ENCODE measurements at regions not wholly inside any gene's neighbourhood (a gene's known extent, or its start where the extent isn't known, plus 50 kb on each side); places are given as distances from the start of the nearest gene placed in this dataset.
"Not testable (repeated sequence)": the region's sequence is repeated elsewhere in the genome, so short reads cannot be mapped to it uniquely, and the experiment has no call there.

DNA sequence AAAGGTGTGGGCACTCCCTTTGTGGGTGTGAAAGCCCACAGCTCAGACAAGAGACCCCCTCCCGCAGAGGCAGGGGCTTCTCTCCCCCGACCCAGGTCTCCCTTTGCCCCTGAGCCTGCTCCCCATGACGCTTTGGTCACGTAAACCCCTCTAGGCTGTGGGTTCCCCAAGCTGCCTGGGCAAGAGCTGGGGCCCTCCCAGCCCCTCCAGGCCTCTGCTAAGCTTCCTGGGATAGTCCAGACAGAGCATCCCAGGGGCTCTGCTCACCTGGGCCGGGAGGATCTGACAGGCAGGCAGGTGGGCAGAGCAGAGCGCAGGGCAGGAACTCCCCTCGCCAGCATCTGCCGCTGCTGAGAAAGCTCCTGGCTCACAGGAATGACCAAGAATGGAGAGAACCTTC, 177.3 kb downstream of the BANP start:
- CTCF ChIA-PET = no interaction called here
- POLR2A ChIA-PET = no interaction called here
- Histone ChIP-seq H3K4me2 (ENCODE audit: insufficient read depth, low read length) (no peak overlapping the region), H3K9me1 (replicated peaks; ENCODE audit: control insufficient read depth, extremely low read depth, insufficient read depth, low read length) (no peaks in the 10 kb centered on the region), H3K9ac (replicated peaks; ENCODE audit: extremely low read depth, insufficient read depth, low read length) (no peak overlapping the region), H2AFZ (ENCODE audit: low read depth, low read length) (no peak overlapping the region), H3K36me3 (ENCODE audit: control insufficient read depth in 2 of 2, extremely low read depth in 1 of 2, insufficient read depth in 2 of 2, low read length in 2 of 2) (no peaks in the 10 kb centered on the region), H3K4me1 (ENCODE audit: control insufficient read depth, extremely low read depth, insufficient read depth, low read length) (no peaks in the 10 kb centered on the region), H3K27me3 (ENCODE audit: control insufficient read depth in 2 of 2, insufficient read depth in 2 of 2, low read length in 2 of 2) (peaks cover 0 to 2% of the 10 kb centered on the region in 2 experiments), H4K20me1 (replicated peaks; ENCODE audit: control insufficient read depth, extremely low read depth, insufficient read depth, low read length) (no peaks in the 10 kb centered on the region), H3K4me3 (replicated peaks in 1 of 3; ENCODE audit: insufficient read depth in 1 of 3, low read depth in 1 of 3, low read length in 3 of 3) (no peak overlapping the region), H3K27ac (ENCODE audit: insufficient read depth, low read depth, low read length) (no peak overlapping the region), H3K9me3 (replicated peaks; ENCODE audit: control insufficient read depth, insufficient read depth, low read length) (no peaks in the 10 kb centered on the region), H3K79me2 (ENCODE audit: control insufficient read depth, insufficient read depth, low read length) (no peaks in the 10 kb centered on the region)
- no TSS peak for BruUV-seq (replicated peaks)
- TF ChIP-seq EZH2 (IDR thresholded peaks at IDR 0.05; ENCODE audit: borderline replicate concordance, low read depth, low read length, severe bottlenecking) = no peak
- no peak for TF ChIP-seq GATA2 (IDR thresholded peaks at IDR 0.05; ENCODE audit: insufficient read depth, insufficient read length, low read depth, low read length)
- no peak for TF ChIP-seq FOS (IDR thresholded peaks at IDR 0.05; ENCODE audit: borderline replicate concordance, insufficient read depth, low read length)
- TF ChIP-seq MYC (IDR thresholded peaks at IDR 0.05; ENCODE audit: low read depth, low read length) = no peak
- TF ChIP-seq POLR2A (IDR thresholded peaks at IDR 0.05; ENCODE audit: low read depth, low read length) = no peak
- TF ChIP-seq POLR2AphosphoS5 (IDR thresholded peaks at IDR 0.05; ENCODE audit: insufficient read depth, low read depth, low read length) = no peak
- TF ChIP-seq JUN (IDR thresholded peaks at IDR 0.05; ENCODE audit: borderline replicate concordance, insufficient read depth, insufficient read length, low read depth) = no peak
- TF ChIP-seq, protein P1, sequence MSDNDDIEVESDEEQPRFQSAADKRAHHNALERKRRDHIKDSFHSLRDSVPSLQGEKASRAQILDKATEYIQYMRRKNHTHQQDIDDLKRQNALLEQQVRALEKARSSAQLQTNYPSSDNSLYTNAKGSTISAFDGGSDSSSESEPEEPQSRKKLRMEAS (IDR thresholded peaks at IDR 0.05; ENCODE audit: insufficient read depth, insufficient read length) = no peak
- TF ChIP-seq, protein P2, sequence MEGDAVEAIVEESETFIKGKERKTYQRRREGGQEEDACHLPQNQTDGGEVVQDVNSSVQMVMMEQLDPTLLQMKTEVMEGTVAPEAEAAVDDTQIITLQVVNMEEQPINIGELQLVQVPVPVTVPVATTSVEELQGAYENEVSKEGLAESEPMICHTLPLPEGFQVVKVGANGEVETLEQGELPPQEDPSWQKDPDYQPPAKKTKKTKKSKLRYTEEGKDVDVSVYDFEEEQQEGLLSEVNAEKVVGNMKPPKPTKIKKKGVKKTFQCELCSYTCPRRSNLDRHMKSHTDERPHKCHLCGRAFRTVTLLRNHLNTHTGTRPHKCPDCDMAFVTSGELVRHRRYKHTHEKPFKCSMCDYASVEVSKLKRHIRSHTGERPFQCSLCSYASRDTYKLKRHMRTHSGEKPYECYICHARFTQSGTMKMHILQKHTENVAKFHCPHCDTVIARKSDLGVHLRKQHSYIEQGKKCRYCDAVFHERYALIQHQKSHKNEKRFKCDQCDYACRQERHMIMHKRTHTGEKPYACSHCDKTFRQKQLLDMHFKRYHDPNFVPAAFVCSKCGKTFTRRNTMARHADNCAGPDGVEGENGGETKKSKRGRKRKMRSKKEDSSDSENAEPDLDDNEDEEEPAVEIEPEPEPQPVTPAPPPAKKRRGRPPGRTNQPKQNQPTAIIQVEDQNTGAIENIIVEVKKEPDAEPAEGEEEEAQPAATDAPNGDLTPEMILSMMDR (IDR thresholded peaks at IDR 0.05; ENCODE audit: extremely low read depth in 1 of 2, insufficient read depth in 1 of 2, low read depth in 1 of 2, low read length in 2 of 2) = no peak
- intact Hi-C loops (cut with micrococcal nuclease) = no loop called here
- dilution Hi-C loops (cut with MboI; ENCODE audit: extremely low pct_ligation_motif_present, low sequenced_read_pairs) = no loop called here
- DNase-seq (ENCODE audit: low read depth, low spot score) (no peak), FAIRE-seq (no peak)

DNA sequence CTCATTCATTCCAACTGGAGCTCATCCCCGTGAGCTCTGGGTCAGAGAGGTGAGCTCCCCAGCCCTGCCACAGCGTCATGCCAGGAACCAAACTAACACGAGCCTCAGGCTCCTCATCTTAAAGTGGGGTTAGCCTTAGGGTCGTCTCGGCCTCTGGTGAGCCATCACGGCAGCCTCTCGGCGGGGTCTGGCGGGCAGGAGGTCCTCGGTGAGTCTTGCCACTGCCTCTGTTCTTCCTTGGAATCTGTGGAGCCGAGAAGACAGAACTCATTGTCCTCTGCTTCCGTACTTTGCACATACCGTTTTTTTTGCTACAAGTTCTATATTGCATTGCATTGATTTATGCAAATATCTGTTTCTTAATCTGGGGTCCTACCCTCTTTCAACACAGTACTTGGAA, 177.9 kb downstream of the BANP start:
- H3K79me2 ChIP-seq (ENCODE audit: control insufficient read depth, insufficient read depth, low read length); H4K20me1 ChIP-seq (replicated peaks; ENCODE audit: control insufficient read depth, extremely low read depth, insufficient read depth, low read length); BruUV-seq (replicated peaks); H3K4me3 ChIP-seq (replicated peaks in 1 of 3; ENCODE audit: insufficient read depth in 1 of 3, low read depth in 1 of 3, low read length in 3 of 3); dilution Hi-C loops (cut with MboI; ENCODE audit: extremely low pct_ligation_motif_present, low sequenced_read_pairs); H3K4me2 ChIP-seq (ENCODE audit: insufficient read depth, low read length); intact Hi-C loops (cut with micrococcal nuclease); H3K9me3 ChIP-seq (replicated peaks; ENCODE audit: control insufficient read depth, insufficient read depth, low read length); H3K36me3 ChIP-seq (ENCODE audit: control insufficient read depth in 2 of 2, extremely low read depth in 1 of 2, insufficient read depth in 2 of 2, low read length in 2 of 2); H2AFZ ChIP-seq (ENCODE audit: low read depth, low read length); H3K9ac ChIP-seq (replicated peaks; ENCODE audit: extremely low read depth, insufficient read depth, low read length); CTCF ChIA-PET; FAIRE-seq; H3K27me3 ChIP-seq (ENCODE audit: control insufficient read depth in 2 of 2, insufficient read depth in 2 of 2, low read length in 2 of 2); POLR2A ChIA-PET; H3K4me1 ChIP-seq (ENCODE audit: control insufficient read depth, extremely low read depth, insufficient read depth, low read length); H3K9me1 ChIP-seq (replicated peaks; ENCODE audit: control insufficient read depth, extremely low read depth, insufficient read depth, low read length); DNase-seq (ENCODE audit: low read depth, low spot score); H3K27ac ChIP-seq (ENCODE audit: insufficient read depth, low read depth, low read length): not testable (repeated sequence)
